H1 (cell line): ENCODE measurements at regions not wholly inside any gene's neighbourhood (a gene's known extent, or its start where the extent isn't known, plus 50 kb on each side); places are given as distances from the start of the nearest gene placed in this dataset.

Experiments used
- CTCF ChIA-PET: fragments of 300-600 bp; sonication (Branson Sonifier 250); formaldehyde crosslinking; loops from one replicate; lab custom pipeline; 2021; ENCODE audit not compliant: partially characterized antibody; lab: Charles Lee
- POLR2A ChIA-PET: fragments of 300-600 bp; sonication (Branson Sonifier 250); formaldehyde crosslinking; loops from one replicate; lab custom pipeline; 2021; ENCODE audit warnings: inconsistent platforms; ENCODE audit not compliant: partially characterized antibody; lab: Charles Lee
- DNase-seq, 2 experiments: peaks; one replicate each; pipeline versions ENCODE4 v3.0.0 to v3.0.0-alpha.2; 2010 to 2022; ENCODE audit warnings: low spot score in 2 of 2, low read depth in 1 of 2, mixed read lengths in 1 of 2
- FAIRE-seq: peaks from 2 replicates; lab custom pipeline; 2011; peaks lifted over from hg19 to GRCh38; lab: Jason Lieb, UNC
- H2AFZ ChIP-seq: 2 replicates; pipeline ENCODE4 v1.8.1; 2012; ENCODE audit warnings: low read length, inconsistent platforms
- H2AK5ac ChIP-seq: 2 replicates; pipeline ENCODE4 v1.6.1; 2013; ENCODE audit warnings: low read depth, low read length
- H2BK120ac ChIP-seq: replicated peaks from 2 replicates; pipeline ENCODE3; 2013; ENCODE audit warnings: low read depth, low read length, inconsistent platforms
- H2BK12ac ChIP-seq: 2 replicates; pipeline ENCODE4 v1.6.1; 2013; ENCODE audit warnings: low read depth, low read length
- H2BK15ac ChIP-seq: 2 replicates; pipeline ENCODE4 v1.6.1; 2013; ENCODE audit warnings: low read length
- H2BK20ac ChIP-seq: 2 replicates; pipeline ENCODE4 v1.6.1; 2013; ENCODE audit warnings: low read length
- H2BK5ac ChIP-seq: 2 replicates; pipeline ENCODE4 v1.6.1; 2013; ENCODE audit warnings: low read depth, low read length
- H3K14ac ChIP-seq: 2 replicates; pipeline ENCODE4 v1.6.1; 2013; ENCODE audit warnings: inconsistent platforms; ENCODE audit not compliant: insufficient read length
- H3K18ac ChIP-seq: 2 replicates; pipeline ENCODE4 v1.6.1; 2013; ENCODE audit warnings: low read length; ENCODE audit errors: extremely low read depth
- H3K23ac ChIP-seq: 2 replicates; pipeline ENCODE4 v1.6.1; 2013; ENCODE audit warnings: inconsistent platforms; ENCODE audit not compliant: insufficient read length
- H3K23me2 ChIP-seq: 2 replicates; pipeline ENCODE4 v1.6.1; 2013; ENCODE audit warnings: low read depth, low read length
- H3K27ac ChIP-seq: 2 replicates; pipeline ENCODE4 v1.6.1; 2011; ENCODE audit warnings: low read depth, low read length, inconsistent platforms
- H3K27me3 ChIP-seq, 4 experiments: replicated peaks in 1 of 4; 1 replicate in 1 of 4; 2 replicates in 3 of 4; pipeline versions ENCODE4 v1.6.1 to v1.8.1; 2011 to 2013; ENCODE audit warnings: low read length in 3 of 4, mild to moderate bottlenecking in 3 of 4, inconsistent platforms in 2 of 4, mixed read lengths in 2 of 4, moderate library complexity in 1 of 4; ENCODE audit not compliant: control insufficient read depth in 3 of 4, insufficient read depth in 3 of 4; ENCODE audit errors: extremely low read depth in 1 of 4
- H3K36me3 ChIP-seq, 4 experiments: 2 replicates each; pipeline versions ENCODE4 v1.6.1 to v1.8.1; 2011 to 2013; ENCODE audit warnings: mild to moderate bottlenecking in 4 of 4, low read length in 3 of 4, moderate library complexity in 2 of 4, control low read depth in 1 of 4, inconsistent platforms in 1 of 4; ENCODE audit not compliant: insufficient read depth in 4 of 4, control insufficient read depth in 2 of 4
- H3K4ac ChIP-seq: replicated peaks from 2 replicates; pipeline ENCODE3; 2013; ENCODE audit warnings: low read length, low read depth, mixed read lengths, inconsistent platforms; ENCODE audit not compliant: insufficient read length
- H3K4me1 ChIP-seq, 4 experiments: replicated peaks in 1 of 4; 1 replicate in 1 of 4; 2 replicates in 3 of 4; pipeline versions ENCODE4 v1.6.1 to v1.8.1; 2011 to 2013; ENCODE audit warnings: low read length in 3 of 4, inconsistent platforms in 2 of 4, mixed read lengths in 1 of 4; ENCODE audit not compliant: insufficient read depth in 4 of 4, control insufficient read depth in 3 of 4
- H3K4me2 ChIP-seq, 2 experiments: 2 replicates each; pipeline versions ENCODE4 v1.6.1 to v1.8.1; 2011 to 2013; ENCODE audit warnings: low read depth in 2 of 2, low read length in 2 of 2, control low read depth in 1 of 2, inconsistent platforms in 1 of 2, mild to moderate bottlenecking in 1 of 2; ENCODE audit not compliant: insufficient read depth in 1 of 2
- H3K4me3 ChIP-seq, 4 experiments: fragments of 200-600, 300-600 bp in 1 of 4; sonication (generic), shearing (Covaris generic), sonication (Bioruptor Twin) in 1 of 4; 2 replicates each; pipeline versions ENCODE4 v1.5.1 to v1.8.1; 2011 to 2016; ENCODE audit warnings: low read length in 4 of 4, low read depth in 3 of 4, control low read depth in 2 of 4, inconsistent platforms in 2 of 4, mild to moderate bottlenecking in 2 of 4, mixed read lengths in 1 of 4, moderate library complexity in 1 of 4; ENCODE audit not compliant: insufficient read depth in 2 of 4; ENCODE audit errors: extremely low read depth in 1 of 4
- H3K56ac ChIP-seq: replicated peaks from 2 replicates; pipeline ENCODE3; 2013; ENCODE audit warnings: low read depth, mild to moderate bottlenecking, mixed read lengths, low read length, inconsistent platforms; ENCODE audit not compliant: insufficient read length
- H3K79me1 ChIP-seq: 2 replicates; pipeline ENCODE4 v1.6.1; 2013; ENCODE audit warnings: low read depth, low read length, control low read depth
- H3K79me2 ChIP-seq, 2 experiments: 2 replicates each; pipeline versions ENCODE4 v1.6.1 to v1.8.1; 2012 to 2013; ENCODE audit warnings: low read length in 2 of 2, mild to moderate bottlenecking in 2 of 2, inconsistent platforms in 1 of 2; ENCODE audit not compliant: insufficient read depth in 2 of 2, control insufficient read depth in 1 of 2
- H3K9ac ChIP-seq, 4 experiments: replicated peaks in 1 of 4; 1 replicate in 1 of 4; 2 replicates in 3 of 4; pipeline versions ENCODE4 v1.6.1 to v1.8.1; 2011 to 2013; ENCODE audit warnings: low read depth in 3 of 4, low read length in 3 of 4, control low read depth in 2 of 4, mild to moderate bottlenecking in 2 of 4, moderate library complexity in 2 of 4, inconsistent platforms in 1 of 4; ENCODE audit errors: extremely low read depth in 1 of 4
- H3K9me3 ChIP-seq, 2 experiments: 2 replicates each; pipeline versions ENCODE4 v1.6.1 to v1.8.1; 2012 to 2013; ENCODE audit warnings: mild to moderate bottlenecking in 2 of 2, moderate library complexity in 2 of 2, control low read depth in 1 of 2, inconsistent platforms in 1 of 2, low read depth in 1 of 2, low read length in 1 of 2, mixed read lengths in 1 of 2; ENCODE audit not compliant: insufficient read depth in 2 of 2
- H4K20me1 ChIP-seq, 2 experiments: replicated peaks in 1 of 2; 2 replicates each; pipeline versions ENCODE3 to v1.8.1; 2011 to 2013; ENCODE audit warnings: inconsistent platforms in 2 of 2, low read length in 2 of 2, mild to moderate bottlenecking in 1 of 2; ENCODE audit not compliant: insufficient read depth in 2 of 2, control insufficient read depth in 1 of 2
- H4K5ac ChIP-seq: 2 replicates; pipeline ENCODE4 v1.6.1; 2013; ENCODE audit warnings: low read length, low read depth, mixed read lengths, inconsistent platforms; ENCODE audit not compliant: insufficient read length
- H4K8ac ChIP-seq: 2 replicates; pipeline ENCODE4 v1.8.0; 2013; ENCODE audit warnings: mild to moderate bottlenecking, moderate library complexity, low read length, inconsistent platforms; ENCODE audit not compliant: insufficient read depth; ENCODE audit errors: extremely low read depth
- H4K91ac ChIP-seq: replicated peaks from 2 replicates; pipeline ENCODE3; 2013; ENCODE audit warnings: low read length, mixed read lengths, inconsistent platforms; ENCODE audit not compliant: insufficient read length
- CBX5 ChIP-seq: fragments of 300-800, 300-1000 bp; sonication (generic); IDR thresholded peaks from 2 replicates; pipeline ENCODE4 v1.7.1; 2016; ENCODE audit warnings: antibody characterized with exemption, low read length, low read depth
- FOSL1 ChIP-seq: IDR thresholded peaks from 2 replicates; pipeline ENCODE4 v1.6.1; 2011; ENCODE audit warnings: mild to moderate bottlenecking, low read depth, low read length, moderate library complexity; ENCODE audit not compliant: insufficient read depth
- PHF8 ChIP-seq: fragments of 200-600 bp; sonication (generic); conservative IDR thresholded peaks from 2 replicates; pipeline ENCODE4 v1.7.1; 2012; ENCODE audit warnings: low read depth, mild to moderate bottlenecking, inconsistent platforms, low read length, moderate library complexity
- POLR2AphosphoS5 ChIP-seq: IDR thresholded peaks from 2 replicates; pipeline ENCODE4 v1.6.1; 2011; ENCODE audit warnings: low read depth, low read length
- SP1 ChIP-seq: IDR thresholded peaks from 2 replicates; pipeline ENCODE4 v1.6.1; 2011; ENCODE audit warnings: low read depth, low read length
- WGBS, 2 experiments: shearing (Covaris generic) in 1 of 2; methylation state at CpG; one replicate each; pipeline versions ENCODE4 v1.1.6 to v1.1.7; 2013 to 2015; ENCODE audit warnings: low lambda C conversion rate in 2 of 2, mixed read lengths in 2 of 2, inconsistent platforms in 1 of 2, low coverage in 1 of 2, missing lambda C conversion rate in 1 of 2; ENCODE audit not compliant: insufficient replicate concordance in 2 of 2, insufficient coverage in 1 of 2, insufficient read length in 1 of 2; ENCODE audit errors: extremely low coverage in 1 of 2, missing lambda C conversion rate in 1 of 2; 5-methylcytosine and 5-hydroxymethylcytosine counted together
- TF ChIP-seq, protein P1 (sequence below), 3 experiments: IDR thresholded peaks; 1 replicate in 2 of 3; 2 replicates in 1 of 3; pipeline versions ENCODE4 v1.5.1 to v1.6.1; 2011; ENCODE audit warnings: low read length in 3 of 3, mild to moderate bottlenecking in 3 of 3, inconsistent platforms in 2 of 3, low read depth in 1 of 3, moderate library complexity in 1 of 3; ENCODE audit not compliant: insufficient read depth in 1 of 3; ENCODE audit errors: control extremely low read depth in 1 of 3
- TF ChIP-seq, protein P2 (sequence below): IDR thresholded peaks from 2 replicates; pipeline ENCODE4 v1.6.1; 2012; ENCODE audit warnings: low read length, inconsistent platforms

DNA sequence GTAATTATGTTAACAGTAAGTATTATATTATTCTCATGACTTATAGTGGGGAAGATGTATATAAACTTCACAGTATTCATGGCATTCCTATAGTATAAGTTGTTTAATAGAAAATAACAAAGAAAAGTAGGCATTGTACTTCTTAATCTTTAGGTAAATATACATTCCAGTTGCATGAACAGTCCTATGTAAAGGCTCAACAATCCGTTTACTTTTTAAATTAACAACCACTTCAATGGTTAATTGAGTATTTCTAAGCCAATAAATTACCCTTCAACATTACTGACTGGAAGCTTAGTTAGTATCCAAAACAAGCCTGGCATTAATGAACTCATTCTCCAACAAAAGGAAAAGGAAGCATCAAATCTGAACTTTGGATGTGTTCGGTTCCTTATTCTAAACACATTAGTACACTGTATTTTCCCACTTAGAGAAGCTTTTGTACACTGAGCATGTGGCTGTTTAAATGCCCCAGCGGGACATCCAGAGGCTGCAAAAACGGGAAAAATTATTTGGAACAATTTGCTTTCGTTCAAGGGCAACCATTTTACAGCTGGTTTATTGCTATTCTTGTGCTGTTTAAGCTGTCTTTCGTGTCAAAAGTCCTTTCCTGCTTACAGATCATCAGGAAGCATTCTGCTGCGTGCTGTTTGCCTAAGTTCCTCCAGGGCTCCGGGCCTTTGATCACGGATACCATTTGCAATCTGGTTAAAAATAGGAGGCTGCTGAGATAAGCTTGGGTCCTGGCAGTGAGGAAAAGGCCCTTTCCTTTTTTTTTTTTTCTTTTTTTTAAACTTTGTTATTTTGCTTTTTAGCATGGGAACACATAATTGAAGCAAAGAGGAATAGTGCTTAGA, 460.3 kb downstream of the SPRY1 start:
- no peak overlapping the region for H3K4ac ChIP-seq
- H2AFZ ChIP-seq: peak overlapping the region; percentile 86; the same call in 1 of the 2 replicates
- no peaks in the 10 kb centered on the region for H3K79me1 ChIP-seq
- no peak overlapping the region for H3K56ac ChIP-seq
- H3K9me3 ChIP-seq: no peaks in the 10 kb centered on the region
- H3K27ac ChIP-seq: no peak overlapping the region
- no peak overlapping the region for H3K23ac ChIP-seq
- no peak overlapping the region for H2BK12ac ChIP-seq
- no peak overlapping the region for H2BK15ac ChIP-seq
- 0 out of 7 replicates have a peak overlapping the region, but pooled peaks of 1 of the 4 experiments have one; percentile 16 for H3K9ac ChIP-seq
- no peaks in the 10 kb centered on the region for H3K27me3 ChIP-seq
- FAIRE-seq (peak; percentile 95), DNase-seq (peak in 1 of 2 experiments; percentile 19)
- H3K18ac ChIP-seq: no peak overlapping the region
- ChIA-PET CTCF (interaction anchor here (0.6 to 1.1 kb wide), 3 partner anchors 9 to 43 kb away, joined by 3 read pairs; no protein-coding TSS in a partner anchor), POLR2A (no interaction called here)
- H3K23me2 ChIP-seq: no peaks in the 10 kb centered on the region
- H2AK5ac ChIP-seq: no peak overlapping the region
- H4K91ac ChIP-seq: no peak overlapping the region
- H3K4me2 ChIP-seq: peak overlapping the region in 1 of 2 experiments; percentile 36; a peak in 2 of 4 replicates
- no peaks in the 10 kb centered on the region for H3K79me2 ChIP-seq
- H4K20me1 ChIP-seq: no peaks in the 10 kb centered on the region
- H2BK5ac ChIP-seq: no peak overlapping the region
- no peak overlapping the region for H4K8ac ChIP-seq
- H3K14ac ChIP-seq: no peak overlapping the region
- H3K4me1 ChIP-seq: peaks cover 0 to 7% (median 1%) of the 10 kb centered on the region in 4 experiments; a peak in 2 of 7 replicates
- 35% methylated on average over 9 of the region's 9 CpGs; no CpG with 5 or more reads in 1 of the 2 experiments for WGBS, 2 experiments
- H2BK20ac ChIP-seq: no peak overlapping the region
- H3K4me3 ChIP-seq: peak overlapping the region in 1 of 4 experiments; percentile 22; a peak in 1 of 8 replicates
- H2BK120ac ChIP-seq: no peak overlapping the region
- H4K5ac ChIP-seq: no peak overlapping the region
- H3K36me3 ChIP-seq: no peaks in the 10 kb centered on the region
- TF ChIP-seq POLR2AphosphoS5: no peak
- no peak for TF ChIP-seq PHF8
- TF ChIP-seq CBX5: no peak
- TF ChIP-seq SP1: no peak
- TF ChIP-seq, protein P1, sequence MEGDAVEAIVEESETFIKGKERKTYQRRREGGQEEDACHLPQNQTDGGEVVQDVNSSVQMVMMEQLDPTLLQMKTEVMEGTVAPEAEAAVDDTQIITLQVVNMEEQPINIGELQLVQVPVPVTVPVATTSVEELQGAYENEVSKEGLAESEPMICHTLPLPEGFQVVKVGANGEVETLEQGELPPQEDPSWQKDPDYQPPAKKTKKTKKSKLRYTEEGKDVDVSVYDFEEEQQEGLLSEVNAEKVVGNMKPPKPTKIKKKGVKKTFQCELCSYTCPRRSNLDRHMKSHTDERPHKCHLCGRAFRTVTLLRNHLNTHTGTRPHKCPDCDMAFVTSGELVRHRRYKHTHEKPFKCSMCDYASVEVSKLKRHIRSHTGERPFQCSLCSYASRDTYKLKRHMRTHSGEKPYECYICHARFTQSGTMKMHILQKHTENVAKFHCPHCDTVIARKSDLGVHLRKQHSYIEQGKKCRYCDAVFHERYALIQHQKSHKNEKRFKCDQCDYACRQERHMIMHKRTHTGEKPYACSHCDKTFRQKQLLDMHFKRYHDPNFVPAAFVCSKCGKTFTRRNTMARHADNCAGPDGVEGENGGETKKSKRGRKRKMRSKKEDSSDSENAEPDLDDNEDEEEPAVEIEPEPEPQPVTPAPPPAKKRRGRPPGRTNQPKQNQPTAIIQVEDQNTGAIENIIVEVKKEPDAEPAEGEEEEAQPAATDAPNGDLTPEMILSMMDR (IDR thresholded peaks at IDR 0.05; ENCODE audit: control extremely low read depth in 1 of 3, insufficient read depth in 1 of 3, low read depth in 1 of 3, low read length in 3 of 3): peak in 1 of 3 experiments; percentile 30; a peak in 1 of 4 replicates
- TF ChIP-seq FOSL1: no peak
- TF ChIP-seq, protein P2, sequence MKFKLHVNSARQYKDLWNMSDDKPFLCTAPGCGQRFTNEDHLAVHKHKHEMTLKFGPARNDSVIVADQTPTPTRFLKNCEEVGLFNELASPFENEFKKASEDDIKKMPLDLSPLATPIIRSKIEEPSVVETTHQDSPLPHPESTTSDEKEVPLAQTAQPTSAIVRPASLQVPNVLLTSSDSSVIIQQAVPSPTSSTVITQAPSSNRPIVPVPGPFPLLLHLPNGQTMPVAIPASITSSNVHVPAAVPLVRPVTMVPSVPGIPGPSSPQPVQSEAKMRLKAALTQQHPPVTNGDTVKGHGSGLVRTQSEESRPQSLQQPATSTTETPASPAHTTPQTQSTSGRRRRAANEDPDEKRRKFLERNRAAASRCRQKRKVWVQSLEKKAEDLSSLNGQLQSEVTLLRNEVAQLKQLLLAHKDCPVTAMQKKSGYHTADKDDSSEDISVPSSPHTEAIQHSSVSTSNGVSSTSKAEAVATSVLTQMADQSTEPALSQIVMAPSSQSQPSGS: no peak
